ENCODE measurements at regions not wholly inside any gene's neighbourhood (a gene's known extent, or its start where the extent isn't known, plus 50 kb on each side); places are given as distances from the start of the nearest gene placed in this dataset.

- Histone ChIP-seq H3K4me1 (ENCODE audit: insufficient read depth, low read length) (peaks cover 4% of the 10 kb centered on the region), H3K9me3 (ENCODE audit: insufficient read depth, low read depth, low read length) (peaks cover 3% of the 10 kb centered on the region), H3K4me2 (ENCODE audit: low read length) (no peak overlapping the region), H3K79me2 (ENCODE audit: insufficient read depth, low read length) (no peaks in the 10 kb centered on the region), H3K27me3 (ENCODE audit: insufficient read depth, low read length) (no peaks in the 10 kb centered on the region), H3K27ac (ENCODE audit: low read depth, low read length) (no peak overlapping the region), H4K20me1 (ENCODE audit: insufficient read depth, low read length) (no peaks in the 10 kb centered on the region), H3K4me3 (ENCODE audit: insufficient read depth, low read depth, low read length) (no peak overlapping the region), H2AFZ (ENCODE audit: low read depth, low read length) (no peak overlapping the region), H3K9ac (ENCODE audit: low read length) (no peak overlapping the region), H3K36me3 (ENCODE audit: insufficient read depth, low read length) (no peaks in the 10 kb centered on the region)
- no peaks in the 10 kb centered on the region for H3K27me3 Mint-ChIP-seq (ENCODE audit: low read depth, unreplicated experiment)
- no peak for DNase-seq (ENCODE audit: low read depth)
- no peak overlapping the region for H3K27ac Mint-ChIP-seq (ENCODE audit: unreplicated experiment)
- no peak for TF ChIP-seq CTCF (IDR thresholded peaks at IDR 0.05; ENCODE audit: insufficient read depth, low read depth, low read length)
- no peak for TF ChIP-seq EZH2 (IDR thresholded peaks at IDR 0.05; ENCODE audit: insufficient read depth, low read length)
- H3K4me1 Mint-ChIP-seq (ENCODE audit: low read depth, unreplicated experiment), result peaks cover 4% of the 10 kb centered on the region
- no peak for FAIRE-seq
- no peaks in the 10 kb centered on the region for H3K36me3 Mint-ChIP-seq (ENCODE audit: low read depth, unreplicated experiment)
- no peak overlapping the region for H3K4me3 Mint-ChIP-seq (ENCODE audit: unreplicated experiment)
- H3K9me3 Mint-ChIP-seq (ENCODE audit: unreplicated experiment), result peaks cover 13% of the 10 kb centered on the region
Observed at GRCh38 chr17:69858460-69858859, 216.6 kb upstream of the KCNJ16 start.

- no peak for FAIRE-seq
Observed at GRCh38 chr17:69860142-69860680, 214.8 kb upstream of the KCNJ16 start.

More at GRCh38 chr17:69860142-69860680, 214.8 kb upstream of the KCNJ16 start:
- Mint-ChIP-seq H3K27ac (ENCODE audit: unreplicated experiment) (no peak overlapping the region), H3K4me1 (ENCODE audit: low read depth, unreplicated experiment) (no peaks in the 10 kb centered on the region), H3K4me3 (ENCODE audit: unreplicated experiment) (no peak overlapping the region), H3K9me3 (ENCODE audit: unreplicated experiment) (peaks cover 13% of the 10 kb centered on the region), H3K27me3 (ENCODE audit: low read depth, unreplicated experiment) (no peaks in the 10 kb centered on the region), H3K36me3 (ENCODE audit: low read depth, unreplicated experiment) (no peaks in the 10 kb centered on the region)
- no peak for DNase-seq (ENCODE audit: low read depth)
- no peak overlapping the region for H3K4me3 ChIP-seq (ENCODE audit: insufficient read depth, low read depth, low read length)
- H3K79me2 ChIP-seq (ENCODE audit: insufficient read depth, low read length), result no peaks in the 10 kb centered on the region
- no peaks in the 10 kb centered on the region for H3K4me1 ChIP-seq (ENCODE audit: insufficient read depth, low read length)
- H3K9me3 ChIP-seq (ENCODE audit: insufficient read depth, low read depth, low read length), result peaks cover 3% of the 10 kb centered on the region
- no peaks in the 10 kb centered on the region for H3K36me3 ChIP-seq (ENCODE audit: insufficient read depth, low read length)
- no peak overlapping the region for H2AFZ ChIP-seq (ENCODE audit: low read depth, low read length)
- no peaks in the 10 kb centered on the region for H3K27me3 ChIP-seq (ENCODE audit: insufficient read depth, low read length)
- TF ChIP-seq CTCF (IDR thresholded peaks at IDR 0.05; ENCODE audit: insufficient read depth, low read depth, low read length), result no peak
- no peak overlapping the region for H3K4me2 ChIP-seq (ENCODE audit: low read length)
- H3K27ac ChIP-seq (ENCODE audit: low read depth, low read length), result no peak overlapping the region
- no peak overlapping the region for H3K9ac ChIP-seq (ENCODE audit: low read length)
- H4K20me1 ChIP-seq (ENCODE audit: insufficient read depth, low read length), result no peaks in the 10 kb centered on the region

All from astrocyte (in vitro differentiated cells and primary cell).